ENCODE measurements at regions not wholly inside any gene's neighbourhood (a gene's known extent, or its start where the extent isn't known, plus 50 kb on each side); places are given as distances from the start of the nearest gene placed in this dataset.

- no peaks in the 10 kb centered on the region for H3K9me3 Mint-ChIP-seq
- TF ChIP-seq, protein P1, sequence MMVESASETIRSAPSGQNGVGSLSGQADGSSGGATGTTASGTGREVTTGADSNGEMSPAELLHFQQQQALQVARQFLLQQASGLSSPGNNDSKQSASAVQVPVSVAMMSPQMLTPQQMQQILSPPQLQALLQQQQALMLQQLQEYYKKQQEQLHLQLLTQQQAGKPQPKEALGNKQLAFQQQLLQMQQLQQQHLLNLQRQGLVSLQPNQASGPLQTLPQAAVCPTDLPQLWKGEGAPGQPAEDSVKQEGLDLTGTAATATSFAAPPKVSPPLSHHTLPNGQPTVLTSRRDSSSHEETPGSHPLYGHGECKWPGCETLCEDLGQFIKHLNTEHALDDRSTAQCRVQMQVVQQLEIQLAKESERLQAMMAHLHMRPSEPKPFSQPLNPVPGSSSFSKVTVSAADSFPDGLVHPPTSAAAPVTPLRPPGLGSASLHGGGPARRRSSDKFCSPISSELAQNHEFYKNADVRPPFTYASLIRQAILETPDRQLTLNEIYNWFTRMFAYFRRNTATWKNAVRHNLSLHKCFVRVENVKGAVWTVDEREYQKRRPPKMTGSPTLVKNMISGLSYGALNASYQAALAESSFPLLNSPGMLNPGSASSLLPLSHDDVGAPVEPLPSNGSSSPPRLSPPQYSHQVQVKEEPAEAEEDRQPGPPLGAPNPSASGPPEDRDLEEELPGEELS (CRISPR knock-in tag; IDR thresholded peaks at IDR 0.05), result no peak
- TF ChIP-seq PRRX2 (CRISPR knock-in tag; IDR thresholded peaks at IDR 0.05), result no peak
- no peak for TF ChIP-seq ZNF138 (CRISPR knock-in tag; conservative IDR thresholded peaks at IDR 0.05)
- TF ChIP-seq, protein P2, sequence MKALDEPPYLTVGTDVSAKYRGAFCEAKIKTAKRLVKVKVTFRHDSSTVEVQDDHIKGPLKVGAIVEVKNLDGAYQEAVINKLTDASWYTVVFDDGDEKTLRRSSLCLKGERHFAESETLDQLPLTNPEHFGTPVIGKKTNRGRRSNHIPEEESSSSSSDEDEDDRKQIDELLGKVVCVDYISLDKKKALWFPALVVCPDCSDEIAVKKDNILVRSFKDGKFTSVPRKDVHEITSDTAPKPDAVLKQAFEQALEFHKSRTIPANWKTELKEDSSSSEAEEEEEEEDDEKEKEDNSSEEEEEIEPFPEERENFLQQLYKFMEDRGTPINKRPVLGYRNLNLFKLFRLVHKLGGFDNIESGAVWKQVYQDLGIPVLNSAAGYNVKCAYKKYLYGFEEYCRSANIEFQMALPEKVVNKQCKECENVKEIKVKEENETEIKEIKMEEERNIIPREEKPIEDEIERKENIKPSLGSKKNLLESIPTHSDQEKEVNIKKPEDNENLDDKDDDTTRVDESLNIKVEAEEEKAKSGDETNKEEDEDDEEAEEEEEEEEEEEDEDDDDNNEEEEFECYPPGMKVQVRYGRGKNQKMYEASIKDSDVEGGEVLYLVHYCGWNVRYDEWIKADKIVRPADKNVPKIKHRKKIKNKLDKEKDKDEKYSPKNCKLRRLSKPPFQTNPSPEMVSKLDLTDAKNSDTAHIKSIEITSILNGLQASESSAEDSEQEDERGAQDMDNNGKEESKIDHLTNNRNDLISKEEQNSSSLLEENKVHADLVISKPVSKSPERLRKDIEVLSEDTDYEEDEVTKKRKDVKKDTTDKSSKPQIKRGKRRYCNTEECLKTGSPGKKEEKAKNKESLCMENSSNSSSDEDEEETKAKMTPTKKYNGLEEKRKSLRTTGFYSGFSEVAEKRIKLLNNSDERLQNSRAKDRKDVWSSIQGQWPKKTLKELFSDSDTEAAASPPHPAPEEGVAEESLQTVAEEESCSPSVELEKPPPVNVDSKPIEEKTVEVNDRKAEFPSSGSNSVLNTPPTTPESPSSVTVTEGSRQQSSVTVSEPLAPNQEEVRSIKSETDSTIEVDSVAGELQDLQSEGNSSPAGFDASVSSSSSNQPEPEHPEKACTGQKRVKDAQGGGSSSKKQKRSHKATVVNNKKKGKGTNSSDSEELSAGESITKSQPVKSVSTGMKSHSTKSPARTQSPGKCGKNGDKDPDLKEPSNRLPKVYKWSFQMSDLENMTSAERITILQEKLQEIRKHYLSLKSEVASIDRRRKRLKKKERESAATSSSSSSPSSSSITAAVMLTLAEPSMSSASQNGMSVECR (CRISPR knock-in tag; IDR thresholded peaks at IDR 0.05; ENCODE audit: borderline replicate concordance), result no peak
- H3K27me3 Mint-ChIP-seq (ENCODE audit: low read depth), result no peaks in the 10 kb centered on the region
- POLR2A ChIA-PET, result no interaction called here
- H3K36me3 Mint-ChIP-seq, result no peaks in the 10 kb centered on the region
- CTCF ChIA-PET, result no interaction called here
- H3K4me1 Mint-ChIP-seq, result no peaks in the 10 kb centered on the region
- H3K4me3 Mint-ChIP-seq, result no peak overlapping the region
- no peak for DNase-seq (ENCODE audit: low spot score)
- no peak overlapping the region for H3K27ac Mint-ChIP-seq
- ATAC-seq, result no peak
Measured at GRCh38 chr5:155915601-155916000, 411.4 kb upstream of the SGCD start.

DNA sequence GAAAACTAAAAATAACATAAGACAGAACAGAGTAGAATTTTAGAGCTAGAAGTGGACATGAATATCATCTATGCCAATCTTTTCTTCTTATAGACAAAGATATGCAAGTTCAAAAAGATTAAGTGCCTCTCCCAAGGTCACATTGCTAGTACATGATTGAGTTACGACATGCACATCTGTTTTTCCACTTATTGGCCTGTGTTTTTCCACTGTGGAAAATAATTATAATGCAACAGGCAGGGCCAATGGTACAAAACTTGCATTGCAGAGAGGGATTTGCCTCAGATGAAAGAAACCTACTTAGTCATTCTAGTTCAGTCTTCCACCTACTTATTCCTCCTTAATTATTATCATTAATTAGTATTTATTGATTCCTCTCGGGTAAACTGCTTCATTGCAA lies 407.8 kb upstream of the SGCD start:
- H3K27ac Mint-ChIP-seq, result no peak overlapping the region
- H3K27me3 Mint-ChIP-seq (ENCODE audit: low read depth), result no peaks in the 10 kb centered on the region
- CTCF ChIA-PET, result no interaction called here
- ATAC-seq (no peak), DNase-seq (ENCODE audit: low spot score) (no peak)
- POLR2A ChIA-PET, result no interaction called here
- H3K4me3 Mint-ChIP-seq, result no peak overlapping the region
- peaks cover 14% of the 10 kb centered on the region for H3K4me1 Mint-ChIP-seq
- H3K36me3 Mint-ChIP-seq, result no peaks in the 10 kb centered on the region
- H3K9me3 Mint-ChIP-seq, result no peaks in the 10 kb centered on the region
- TF ChIP-seq ZNF532 (CRISPR knock-in tag; IDR thresholded peaks at IDR 0.05; ENCODE audit: borderline replicate concordance) (no peak), ZNF121 (CRISPR knock-in tag; IDR thresholded peaks at IDR 0.05) (no peak), NFE2L1 (CRISPR knock-in tag; IDR thresholded peaks at IDR 0.05) (no peak), IRF1 (CRISPR knock-in tag; IDR thresholded peaks at IDR 0.05) (no peak), SP1 (CRISPR knock-in tag; conservative IDR thresholded peaks at IDR 0.05) (no peak), ZNF263 (CRISPR knock-in tag; IDR thresholded peaks at IDR 0.05; ENCODE audit: low read depth) (no peak), ZNF138 (CRISPR knock-in tag; conservative IDR thresholded peaks at IDR 0.05) (no peak), ZNF281 (CRISPR knock-in tag; IDR thresholded peaks at IDR 0.05) (no peak), RELA (CRISPR knock-in tag; IDR thresholded peaks at IDR 0.05; ENCODE audit: borderline replicate concordance) (no peak)
- TF ChIP-seq, protein P3, sequence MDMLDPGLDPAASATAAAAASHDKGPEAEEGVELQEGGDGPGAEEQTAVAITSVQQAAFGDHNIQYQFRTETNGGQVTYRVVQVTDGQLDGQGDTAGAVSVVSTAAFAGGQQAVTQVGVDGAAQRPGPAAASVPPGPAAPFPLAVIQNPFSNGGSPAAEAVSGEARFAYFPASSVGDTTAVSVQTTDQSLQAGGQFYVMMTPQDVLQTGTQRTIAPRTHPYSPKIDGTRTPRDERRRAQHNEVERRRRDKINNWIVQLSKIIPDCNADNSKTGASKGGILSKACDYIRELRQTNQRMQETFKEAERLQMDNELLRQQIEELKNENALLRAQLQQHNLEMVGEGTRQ (CRISPR knock-in tag; IDR thresholded peaks at IDR 0.05), result no peak
- TF ChIP-seq, protein P4, sequence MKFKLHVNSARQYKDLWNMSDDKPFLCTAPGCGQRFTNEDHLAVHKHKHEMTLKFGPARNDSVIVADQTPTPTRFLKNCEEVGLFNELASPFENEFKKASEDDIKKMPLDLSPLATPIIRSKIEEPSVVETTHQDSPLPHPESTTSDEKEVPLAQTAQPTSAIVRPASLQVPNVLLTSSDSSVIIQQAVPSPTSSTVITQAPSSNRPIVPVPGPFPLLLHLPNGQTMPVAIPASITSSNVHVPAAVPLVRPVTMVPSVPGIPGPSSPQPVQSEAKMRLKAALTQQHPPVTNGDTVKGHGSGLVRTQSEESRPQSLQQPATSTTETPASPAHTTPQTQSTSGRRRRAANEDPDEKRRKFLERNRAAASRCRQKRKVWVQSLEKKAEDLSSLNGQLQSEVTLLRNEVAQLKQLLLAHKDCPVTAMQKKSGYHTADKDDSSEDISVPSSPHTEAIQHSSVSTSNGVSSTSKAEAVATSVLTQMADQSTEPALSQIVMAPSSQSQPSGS (CRISPR knock-in tag; IDR thresholded peaks at IDR 0.05; ENCODE audit: borderline replicate concordance, low read depth), result no peak
- TF ChIP-seq, protein P5, sequence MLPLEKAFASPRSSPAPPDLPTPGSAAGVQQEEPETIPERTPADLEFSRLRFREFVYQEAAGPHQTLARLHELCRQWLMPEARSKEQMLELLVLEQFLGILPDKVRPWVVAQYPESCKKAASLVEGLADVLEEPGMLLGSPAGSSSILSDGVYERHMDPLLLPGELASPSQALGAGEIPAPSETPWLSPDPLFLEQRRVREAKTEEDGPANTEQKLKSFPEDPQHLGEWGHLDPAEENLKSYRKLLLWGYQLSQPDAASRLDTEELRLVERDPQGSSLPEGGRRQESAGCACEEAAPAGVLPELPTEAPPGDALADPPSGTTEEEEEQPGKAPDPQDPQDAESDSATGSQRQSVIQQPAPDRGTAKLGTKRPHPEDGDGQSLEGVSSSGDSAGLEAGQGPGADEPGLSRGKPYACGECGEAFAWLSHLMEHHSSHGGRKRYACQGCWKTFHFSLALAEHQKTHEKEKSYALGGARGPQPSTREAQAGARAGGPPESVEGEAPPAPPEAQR (CRISPR knock-in tag; IDR thresholded peaks at IDR 0.05), result no peak
